GM21737 (cell line): ENCODE measurements at regions not wholly inside any gene's neighbourhood (a gene's known extent, or its start where the extent isn't known, plus 50 kb on each side); places are given as distances from the start of the nearest gene placed in this dataset.
"Not testable (repeated sequence)": the region's sequence is repeated elsewhere in the genome, so short reads cannot be mapped to it uniquely, and the experiment has no call there.

ENCODE experiments used
- ATAC-seq: cut with Tn5 transposase; IDR thresholded peaks from one replicate; pipeline ENCODE4 v1.9.1; 2021; ENCODE audit warnings: mild to moderate bottlenecking, moderate library complexity; ENCODE audit not compliant: unreplicated experiment

DNA sequence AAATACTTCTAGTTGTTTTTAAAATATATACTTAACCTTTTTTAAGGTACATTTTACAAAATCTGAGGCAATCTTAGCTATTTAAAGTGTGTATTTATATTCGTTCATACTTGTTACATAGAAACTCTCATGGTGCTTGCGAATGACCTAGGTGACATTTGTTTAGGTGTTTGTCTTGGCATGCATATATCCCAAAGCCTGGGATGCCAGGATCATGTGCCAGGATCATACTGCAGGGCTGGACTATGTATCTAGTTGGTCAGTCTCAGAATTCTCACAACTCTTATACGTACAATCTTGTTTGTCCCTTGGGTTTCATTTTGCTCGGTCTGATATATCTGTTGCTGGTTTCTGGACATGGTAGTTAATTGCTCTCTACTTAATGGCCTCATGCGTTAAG, 109.9 kb upstream of the WIPF3 start:
- not testable (repeated sequence) for ATAC-seq

DNA sequence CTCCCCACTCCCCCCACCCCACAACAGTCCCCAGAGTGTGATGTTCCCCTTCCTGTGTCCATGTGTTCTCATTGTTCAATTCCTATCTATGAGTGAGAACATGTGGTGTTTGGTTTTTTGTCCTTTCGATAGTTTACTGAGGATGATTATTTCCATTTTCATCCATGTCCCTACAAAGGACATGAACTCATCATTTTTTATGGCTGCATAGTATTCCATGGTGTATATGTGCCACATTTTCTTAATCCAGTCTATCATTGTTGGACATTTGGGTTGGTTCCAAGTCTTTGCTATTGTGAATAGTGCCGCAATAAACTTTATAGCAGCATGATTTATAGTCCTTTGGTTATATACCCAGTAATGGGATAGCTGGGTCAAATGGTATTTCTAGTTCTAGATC, 106.6 kb upstream of the WIPF3 start:
- not testable (repeated sequence) for ATAC-seq

DNA sequence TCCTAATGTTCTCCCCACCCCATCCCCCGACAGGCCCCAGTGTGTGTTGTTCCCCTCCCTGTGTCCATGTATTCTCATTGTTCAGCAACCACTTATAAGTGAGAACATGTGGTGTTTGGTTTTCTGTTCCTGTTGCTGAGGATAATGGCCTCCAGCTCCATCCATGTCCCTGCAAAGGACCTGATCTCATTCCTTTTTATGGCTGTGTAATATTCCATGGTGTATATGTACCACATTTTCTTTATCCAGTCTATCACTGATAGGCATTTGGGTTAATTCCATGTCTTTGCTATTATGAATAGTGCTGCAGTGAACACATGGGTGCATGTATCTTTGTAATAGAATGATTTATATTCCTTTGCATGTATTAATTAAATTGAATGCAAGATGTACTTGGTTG, 104.8 kb upstream of the WIPF3 start:
- ATAC-seq: not testable (repeated sequence)

DNA sequence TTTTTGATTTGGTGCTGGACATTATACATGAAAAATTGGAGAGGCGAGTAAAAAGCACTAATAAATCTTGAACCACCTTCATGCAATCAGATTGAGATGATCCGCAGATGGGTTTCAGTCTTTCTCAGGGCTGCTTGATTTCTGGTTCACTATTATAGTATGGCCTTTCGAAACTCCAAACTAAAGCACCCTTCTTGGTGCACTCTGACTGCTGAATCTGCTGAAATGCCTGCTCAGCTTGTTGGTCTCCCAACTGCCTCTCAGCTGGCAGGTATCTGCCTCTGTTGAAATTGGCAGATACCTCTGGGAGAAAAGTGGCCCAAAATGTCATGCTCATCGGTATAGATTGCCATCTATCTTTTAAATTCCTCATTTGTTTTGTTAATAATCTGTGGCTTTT, 102.5 kb upstream of the WIPF3 start:
- not testable (repeated sequence) for ATAC-seq

DNA sequence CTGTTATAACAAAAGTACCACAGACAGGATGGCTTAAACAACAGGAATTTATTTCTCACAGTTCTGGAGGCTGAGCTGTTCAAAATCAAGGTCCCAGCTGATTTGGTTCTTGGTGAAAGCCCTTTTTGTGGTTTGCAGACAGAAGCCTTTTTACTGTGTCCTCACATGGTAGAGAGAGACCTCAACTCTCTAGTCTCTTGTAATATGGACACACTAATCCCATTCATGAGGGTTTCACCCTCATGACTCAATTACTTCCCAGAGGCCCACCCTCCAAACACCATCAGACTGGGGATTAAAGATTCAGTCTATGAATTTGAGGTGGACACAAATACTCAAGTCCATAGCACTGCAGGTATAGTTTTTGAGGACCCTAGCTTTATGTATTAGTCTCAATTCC, 97.3 kb upstream of the WIPF3 start:
- ATAC-seq: not testable (repeated sequence)

DNA sequence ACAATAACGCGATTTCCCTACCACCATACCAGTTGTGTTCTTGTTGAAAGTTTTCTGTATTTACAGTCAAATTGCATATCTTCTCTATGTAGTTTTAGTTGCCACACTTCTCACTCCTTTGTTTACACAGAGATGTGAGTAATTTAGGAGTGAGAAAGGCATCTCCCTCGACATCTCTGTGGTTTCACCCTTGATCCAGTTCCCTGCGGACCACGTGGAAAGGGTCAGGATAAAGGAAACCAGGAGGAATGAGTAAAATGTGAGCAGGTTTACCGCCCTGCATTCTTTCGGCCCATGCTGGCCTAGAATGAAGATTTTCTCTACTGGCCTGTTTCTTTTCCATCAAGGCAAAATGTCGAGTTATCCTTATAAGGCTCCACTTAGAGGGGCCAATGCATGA, 83.2 kb upstream of the WIPF3 start:
- ATAC-seq: not testable (repeated sequence)

DNA sequence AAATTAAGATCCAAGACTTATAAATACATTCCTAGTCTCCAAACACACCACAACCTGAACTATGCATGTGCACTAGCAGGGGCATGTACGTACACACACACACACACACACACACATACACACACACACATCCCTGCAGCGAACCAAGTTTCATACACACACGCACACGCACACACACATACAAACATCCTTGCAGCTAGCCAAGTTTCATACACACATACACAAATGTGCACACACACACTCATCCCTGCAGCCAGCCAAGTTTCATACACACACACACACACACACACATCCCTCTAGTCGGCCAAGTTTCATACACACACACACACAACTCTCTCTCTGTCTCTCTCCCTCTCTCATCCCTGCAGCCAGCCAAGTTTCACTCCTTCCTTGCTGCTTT, 82.7 kb upstream of the WIPF3 start:
- ATAC-seq: no peak

DNA sequence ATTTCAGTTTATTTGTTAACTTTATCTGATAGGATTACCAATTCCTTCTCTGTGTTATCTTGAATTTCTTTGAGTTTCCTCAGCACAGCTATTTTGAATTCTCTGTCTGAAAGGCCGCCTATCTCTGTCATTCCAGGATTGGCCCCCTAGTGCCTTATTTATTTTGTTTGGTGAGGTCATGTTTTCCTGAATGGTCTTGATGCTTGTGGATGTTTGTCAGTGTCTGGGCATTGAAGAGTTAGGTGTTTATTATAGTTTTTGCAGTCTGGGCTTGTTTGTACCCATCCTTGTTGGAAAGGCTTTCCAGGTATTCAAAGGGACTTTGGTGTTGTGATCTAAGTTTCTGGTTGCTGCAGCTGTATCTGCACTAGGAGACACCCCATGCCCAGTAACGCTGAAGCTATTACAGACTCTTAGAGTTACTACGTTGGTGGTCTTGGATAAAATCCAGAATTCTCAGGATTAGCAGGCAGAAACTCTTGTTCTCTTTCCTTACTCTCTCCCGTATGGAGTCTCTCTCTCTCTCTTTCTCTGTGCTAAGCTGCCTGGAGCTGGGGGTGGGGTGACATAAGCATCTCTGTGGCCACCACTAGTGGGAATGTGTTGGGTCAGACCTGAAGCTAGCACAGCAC, 76.7 kb upstream of the WIPF3 start:
- ATAC-seq: not testable (repeated sequence)

DNA sequence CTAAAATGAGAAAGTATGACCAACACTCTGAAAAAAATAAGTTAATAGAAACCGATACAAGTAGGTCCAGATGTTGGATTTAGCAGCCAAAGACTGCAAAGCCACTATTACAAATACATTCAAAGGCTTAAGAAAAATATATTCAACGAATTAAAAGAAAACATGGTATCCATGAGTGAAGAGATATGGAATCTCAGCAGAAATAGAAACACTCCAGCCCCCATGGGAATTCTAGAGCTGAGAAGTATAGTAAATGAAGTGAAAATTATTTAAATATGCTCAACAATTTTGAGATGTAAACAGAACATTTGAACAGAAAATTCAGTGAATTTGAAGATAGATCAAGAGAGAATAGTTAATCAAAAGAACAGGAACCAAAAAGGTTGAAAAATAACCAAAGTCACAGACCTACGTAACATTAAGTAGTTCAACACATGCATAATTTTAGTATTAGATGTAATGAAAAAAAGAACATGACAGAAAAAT, 72.0 kb upstream of the WIPF3 start:
- ATAC-seq: no peak

DNA sequence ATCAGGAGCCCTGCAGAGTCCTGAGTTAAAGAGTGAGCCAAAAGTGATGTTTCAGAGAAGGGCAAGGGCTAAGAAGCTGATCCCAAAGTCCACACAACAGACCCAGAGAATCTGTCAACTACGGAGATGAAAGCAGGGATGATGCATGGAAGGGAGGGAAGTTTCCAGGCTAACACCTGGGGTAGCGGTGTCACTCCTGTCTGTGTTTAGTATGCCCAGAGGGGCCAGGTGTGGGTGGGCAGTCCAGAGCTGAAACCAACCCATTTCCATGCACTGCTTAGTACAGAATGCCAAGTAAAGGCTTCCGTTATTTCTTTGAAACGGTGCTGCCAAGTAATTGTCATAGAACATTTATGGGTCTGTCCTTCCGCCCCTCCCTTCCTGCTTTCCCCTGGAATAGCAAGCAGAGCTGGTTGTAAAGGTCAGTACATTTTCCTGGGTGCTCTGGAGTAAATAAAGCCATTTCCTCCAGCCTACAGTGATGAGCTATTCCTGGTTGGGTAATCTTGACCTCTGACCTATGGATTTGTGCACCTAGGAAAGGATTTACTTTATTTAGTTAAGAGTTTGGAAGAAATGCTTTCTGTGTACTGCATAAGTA, 58.6 kb upstream of the WIPF3 start:
- ATAC-seq: not testable (repeated sequence)

DNA sequence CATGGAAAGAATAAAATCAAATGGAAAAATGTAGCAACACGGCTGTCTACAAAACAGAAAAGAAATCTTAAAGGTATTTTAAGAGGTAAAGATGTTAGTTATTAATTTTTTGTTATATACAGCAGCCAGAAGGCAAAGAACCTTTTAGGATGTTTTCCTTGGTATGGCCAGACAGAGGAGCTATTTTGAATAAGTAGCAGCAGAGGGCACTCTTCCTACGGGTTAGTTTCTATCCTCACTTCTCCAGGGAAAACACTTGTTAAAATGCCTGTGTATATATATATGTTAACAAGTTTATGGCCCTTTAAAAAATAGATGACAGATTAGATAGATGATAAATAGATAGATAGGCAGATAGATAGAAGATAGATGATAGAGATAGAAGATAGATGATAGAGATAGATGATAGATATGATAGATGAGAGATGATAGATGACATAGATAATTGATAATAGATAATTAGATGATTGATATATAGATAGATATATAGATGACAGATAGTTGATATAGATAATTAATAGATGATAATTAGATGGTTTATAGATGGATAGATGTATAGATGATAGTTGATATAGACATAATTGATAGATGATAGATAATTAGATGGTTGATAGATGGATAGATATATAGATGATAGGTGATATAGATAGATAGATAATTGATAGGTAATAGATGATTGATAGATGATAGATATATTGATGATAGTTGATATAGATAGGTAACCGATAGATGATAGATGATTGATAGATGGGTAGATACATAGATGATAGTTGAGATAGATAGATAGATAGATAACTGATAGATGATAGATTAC, 57.8 kb upstream of the WIPF3 start:
- no peak for ATAC-seq

DNA sequence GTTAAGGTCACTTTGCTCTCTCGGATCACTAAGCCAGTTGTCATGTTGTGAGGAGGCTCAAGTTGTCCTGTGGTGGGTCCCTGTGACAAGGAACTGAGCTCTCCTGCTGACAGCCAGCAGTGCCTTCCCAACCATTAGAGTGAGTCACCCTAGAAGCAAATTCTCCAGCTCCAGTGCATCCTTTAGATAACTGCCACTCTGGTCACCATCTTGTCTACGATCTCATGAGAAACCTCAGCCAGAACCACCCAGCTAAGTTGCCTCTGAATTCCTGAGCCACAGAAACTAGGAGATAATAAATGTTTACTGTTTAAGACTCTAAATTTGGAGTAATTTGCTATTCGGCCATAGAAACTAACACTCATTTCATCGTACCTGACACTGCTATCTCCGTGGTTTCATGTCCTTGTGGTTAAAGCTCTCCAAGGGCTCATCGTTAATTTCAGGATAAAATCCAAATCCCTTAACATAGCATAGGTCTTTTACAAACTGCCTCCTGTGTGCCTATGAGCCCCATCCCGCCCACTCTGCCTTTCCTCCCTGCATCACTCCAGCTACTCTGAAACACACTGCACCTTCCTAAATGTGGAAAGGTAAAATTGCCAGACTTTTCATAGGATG, 56.5 kb upstream of the WIPF3 start:
- no peak for ATAC-seq

DNA sequence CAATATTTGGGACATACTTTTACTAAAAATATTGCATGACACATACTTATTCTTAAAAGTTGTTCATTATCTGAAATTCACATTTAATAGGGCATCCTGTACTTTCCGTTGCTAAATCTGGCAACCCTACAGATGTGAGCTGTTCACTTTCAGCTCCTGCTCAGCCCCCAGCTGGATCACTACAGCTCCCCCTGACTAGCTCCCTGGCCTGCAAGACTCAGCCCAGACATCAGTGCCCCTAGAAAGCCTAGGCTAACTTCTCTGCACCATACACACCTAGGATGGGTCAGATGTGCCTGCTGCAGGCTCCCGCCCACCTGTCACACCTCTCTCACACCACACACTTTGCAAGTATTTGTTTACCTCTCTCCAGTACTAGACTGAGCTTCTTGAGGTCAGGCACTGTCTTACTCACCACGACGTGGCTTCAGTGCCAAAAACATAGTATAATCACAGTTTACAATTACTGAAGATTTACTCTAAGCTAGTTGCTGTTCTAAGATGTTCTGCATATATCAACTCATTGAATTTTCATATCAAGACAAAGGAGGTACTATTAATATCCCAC, 55.9 kb upstream of the WIPF3 start:
- not testable (repeated sequence) for ATAC-seq

DNA sequence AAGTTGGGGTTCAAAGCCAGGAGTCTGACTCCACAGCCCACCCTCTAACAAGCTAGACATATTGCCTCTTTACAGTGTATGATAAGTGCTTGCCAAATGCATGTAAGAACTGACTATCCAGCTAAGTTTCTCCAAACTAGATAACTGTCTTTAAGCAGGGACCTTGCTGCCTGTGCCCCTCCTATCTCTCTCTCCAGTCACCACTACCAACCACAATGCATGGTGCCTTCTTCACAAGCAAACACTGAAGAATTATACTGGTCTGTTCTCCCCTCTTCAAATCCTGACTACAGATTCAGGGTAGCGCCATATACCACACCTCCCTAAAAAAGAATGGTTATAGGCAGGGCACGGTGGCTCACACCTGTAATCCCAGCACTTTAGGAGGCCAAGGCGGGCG, 55.3 kb upstream of the WIPF3 start:
- not testable (repeated sequence) for ATAC-seq

DNA sequence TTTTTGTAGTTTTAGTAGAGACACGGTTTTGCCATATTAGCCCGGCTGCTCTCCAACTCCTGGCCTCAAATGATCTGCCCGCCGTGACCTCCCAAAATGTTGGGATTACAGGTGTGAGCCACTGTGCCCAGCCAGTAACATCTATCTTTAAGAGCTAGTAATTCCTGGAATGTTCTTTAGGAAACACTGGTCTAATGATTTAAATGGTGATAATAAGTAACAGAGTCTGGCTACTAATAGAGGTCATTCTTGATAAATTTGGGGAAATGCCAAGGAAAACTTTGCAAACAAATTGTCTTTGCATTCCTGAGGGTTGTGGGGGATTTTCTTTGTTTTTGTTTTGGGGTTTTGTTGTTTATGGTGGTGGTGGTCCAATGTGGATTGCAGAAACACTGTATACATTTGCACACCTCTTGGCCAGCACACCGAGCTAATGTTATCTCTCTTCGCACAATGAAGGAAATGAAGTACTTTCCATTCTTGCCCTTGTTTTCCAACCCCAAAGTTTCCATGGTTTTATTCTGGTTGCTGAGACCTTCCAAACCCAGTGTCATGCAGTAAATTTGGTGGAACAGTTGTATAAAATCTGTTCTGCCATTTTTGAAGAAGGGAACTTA, 51.3 kb upstream of the WIPF3 start:
- ATAC-seq: no peak
